22Rv1 (cell line): ENCODE measurements at regions not wholly inside any gene's neighbourhood (a gene's known extent, or its start where the extent isn't known, plus 50 kb on each side); places are given as distances from the start of the nearest gene placed in this dataset.

Experiments used
- H3K27ac ChIP-seq: fragments of 450-650 bp; 2 replicates; pipeline ENCODE4 v1.5.1; 2017
- ZFX ChIP-seq: fragments of 450-650 bp; IDR thresholded peaks from 2 replicates; pipeline ENCODE4 v1.6.1; 2017; ENCODE audit warnings: antibody characterized with exemption, borderline replicate concordance
- TF ChIP-seq, protein P1 (sequence below): fragments of 450-650 bp; IDR thresholded peaks from 2 replicates; pipeline ENCODE4 v1.5.1; 2017; ENCODE audit warnings: mild to moderate bottlenecking

DNA sequence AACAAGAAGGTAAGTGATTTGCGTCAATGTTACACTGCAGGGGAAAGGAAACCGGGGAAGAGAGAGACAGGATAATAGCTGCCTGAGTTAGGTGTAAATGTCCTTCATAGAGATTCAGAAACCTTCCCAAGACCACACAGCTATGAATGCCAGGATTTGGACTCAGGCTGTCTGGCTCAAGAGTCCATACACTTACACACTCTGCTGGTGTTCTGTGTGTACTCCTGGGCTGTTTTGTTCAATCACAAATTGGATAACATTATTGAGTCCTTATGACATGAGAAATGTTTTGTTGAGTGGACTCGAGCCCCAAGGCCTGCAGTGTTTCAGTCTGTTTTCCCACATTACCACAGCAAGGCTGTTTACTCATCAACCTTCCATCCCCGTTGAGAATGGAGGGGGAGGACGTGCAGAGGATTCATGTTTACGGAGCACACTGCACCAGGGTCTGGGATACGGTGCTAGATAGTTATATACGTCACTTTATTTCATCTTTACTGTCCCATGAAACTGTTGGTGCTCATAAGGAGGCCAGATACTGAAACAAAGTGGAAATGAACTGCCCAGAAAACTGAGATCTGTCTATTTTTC is 450.8 kb downstream of the HAPSTR1 start:
- TF ChIP-seq, protein P1, sequence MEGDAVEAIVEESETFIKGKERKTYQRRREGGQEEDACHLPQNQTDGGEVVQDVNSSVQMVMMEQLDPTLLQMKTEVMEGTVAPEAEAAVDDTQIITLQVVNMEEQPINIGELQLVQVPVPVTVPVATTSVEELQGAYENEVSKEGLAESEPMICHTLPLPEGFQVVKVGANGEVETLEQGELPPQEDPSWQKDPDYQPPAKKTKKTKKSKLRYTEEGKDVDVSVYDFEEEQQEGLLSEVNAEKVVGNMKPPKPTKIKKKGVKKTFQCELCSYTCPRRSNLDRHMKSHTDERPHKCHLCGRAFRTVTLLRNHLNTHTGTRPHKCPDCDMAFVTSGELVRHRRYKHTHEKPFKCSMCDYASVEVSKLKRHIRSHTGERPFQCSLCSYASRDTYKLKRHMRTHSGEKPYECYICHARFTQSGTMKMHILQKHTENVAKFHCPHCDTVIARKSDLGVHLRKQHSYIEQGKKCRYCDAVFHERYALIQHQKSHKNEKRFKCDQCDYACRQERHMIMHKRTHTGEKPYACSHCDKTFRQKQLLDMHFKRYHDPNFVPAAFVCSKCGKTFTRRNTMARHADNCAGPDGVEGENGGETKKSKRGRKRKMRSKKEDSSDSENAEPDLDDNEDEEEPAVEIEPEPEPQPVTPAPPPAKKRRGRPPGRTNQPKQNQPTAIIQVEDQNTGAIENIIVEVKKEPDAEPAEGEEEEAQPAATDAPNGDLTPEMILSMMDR, result no peak
- no peak for TF ChIP-seq ZFX
- H3K27ac ChIP-seq, result no peak overlapping the region

DNA sequence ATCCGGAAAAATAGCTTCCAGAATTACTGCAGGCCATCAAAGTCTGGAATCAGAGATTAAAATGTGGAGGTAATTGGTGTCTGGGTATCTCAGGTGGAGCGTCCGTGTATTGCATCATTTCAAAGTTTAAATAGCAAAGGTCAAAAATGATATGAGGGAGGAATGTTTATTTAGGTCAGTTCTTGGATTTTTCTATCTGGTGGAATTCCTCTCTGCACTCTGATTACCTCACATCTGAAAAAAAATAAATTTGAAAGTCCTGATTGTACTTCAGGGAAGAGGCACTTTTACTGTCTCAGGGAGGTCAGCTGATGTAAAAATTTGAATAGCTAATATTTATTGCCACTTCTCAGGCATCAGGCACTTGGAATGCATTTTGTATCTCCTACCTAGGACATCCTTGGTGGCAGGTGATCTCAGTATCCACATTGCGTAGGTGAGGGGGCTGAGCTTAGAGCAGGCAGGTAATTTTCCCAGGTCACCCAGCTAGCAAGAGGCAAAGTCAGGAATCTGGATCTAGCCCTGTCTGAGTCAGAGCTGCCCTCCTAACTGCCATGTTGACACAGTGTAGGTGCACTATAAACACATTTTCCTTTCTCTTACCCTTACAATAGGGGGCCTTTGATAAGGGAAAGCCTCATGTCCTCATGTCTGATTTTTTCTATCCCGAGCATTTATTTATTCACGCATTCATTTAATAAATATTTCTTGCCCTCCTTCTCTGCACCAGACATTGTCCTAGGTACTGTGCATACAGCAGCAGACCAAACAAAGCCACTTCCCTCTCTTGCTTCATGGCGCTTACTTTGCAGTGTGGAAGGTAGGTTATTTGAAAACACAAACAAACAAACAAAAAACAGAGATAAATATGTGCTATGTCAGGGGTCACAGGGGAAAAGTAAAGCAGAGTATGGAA is 454.3 kb downstream of the HAPSTR1 start:
- H3K27ac ChIP-seq, result no peak overlapping the region
- TF ChIP-seq, protein P1, result no peak
- no peak for TF ChIP-seq ZFX

DNA sequence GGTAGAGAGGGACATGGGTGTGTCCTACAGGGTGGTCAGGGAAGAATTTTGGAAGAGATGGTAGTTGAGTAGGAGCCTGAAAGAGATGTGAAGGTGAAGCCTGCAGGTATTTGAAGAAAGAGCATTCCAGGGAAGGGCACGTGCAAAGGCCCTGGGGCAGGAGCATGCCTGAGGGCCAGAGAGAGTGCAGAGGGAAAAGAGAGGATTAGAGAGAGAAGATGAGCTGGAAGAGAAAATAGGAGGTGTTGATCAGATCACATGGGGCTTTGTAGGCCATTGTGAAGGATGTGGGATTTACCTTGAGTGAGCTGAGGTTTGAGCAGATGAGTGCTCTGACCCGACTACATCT is 455.0 kb downstream of the HAPSTR1 start:
- H3K27ac ChIP-seq, result no peak overlapping the region
- TF ChIP-seq, protein P1, result no peak
- no peak for TF ChIP-seq ZFX

DNA sequence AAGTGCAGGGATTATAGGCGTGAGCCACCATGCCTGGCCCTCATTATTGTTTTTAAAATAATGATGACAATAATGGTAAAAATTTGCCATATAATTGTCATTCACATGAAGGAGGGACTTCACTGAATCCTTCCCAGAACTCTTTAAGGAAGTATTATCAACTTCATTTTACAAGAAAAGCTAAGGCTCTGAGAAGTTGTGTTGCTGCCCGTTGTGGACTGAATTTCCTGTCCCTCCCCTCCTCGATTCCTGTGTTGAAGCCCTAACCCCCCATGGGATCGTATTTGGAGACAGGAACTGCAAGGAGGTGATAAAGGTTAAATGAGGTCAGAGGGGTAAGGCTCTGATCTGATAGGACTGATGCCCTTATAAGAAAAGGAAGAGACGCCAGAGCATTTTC is 458.0 kb downstream of the HAPSTR1 start:
- H3K27ac ChIP-seq, result no peak overlapping the region
- no peak for TF ChIP-seq ZFX
- TF ChIP-seq, protein P1, result no peak

DNA sequence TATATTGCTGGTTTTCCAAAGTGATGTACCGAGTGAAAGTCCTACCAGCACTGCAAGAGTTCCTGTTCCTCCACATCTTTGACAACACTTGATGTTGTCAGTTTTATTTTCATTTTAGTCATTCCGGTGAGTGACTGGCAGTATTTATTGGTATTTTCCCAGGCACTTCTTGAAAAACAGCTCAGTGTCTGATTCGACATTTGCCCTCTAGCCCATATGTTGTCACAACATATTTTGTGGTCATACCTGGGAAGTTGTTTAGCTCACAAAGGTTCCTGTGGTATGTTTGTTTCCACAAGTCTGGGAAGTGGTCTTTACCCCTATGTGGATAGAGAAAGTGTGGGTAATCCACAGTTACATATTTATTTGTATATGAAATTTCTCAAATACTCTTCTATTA is 463.6 kb downstream of the HAPSTR1 start:
- H3K27ac ChIP-seq, result no peak overlapping the region
- no peak for TF ChIP-seq ZFX
- TF ChIP-seq, protein P1, result no peak

DNA sequence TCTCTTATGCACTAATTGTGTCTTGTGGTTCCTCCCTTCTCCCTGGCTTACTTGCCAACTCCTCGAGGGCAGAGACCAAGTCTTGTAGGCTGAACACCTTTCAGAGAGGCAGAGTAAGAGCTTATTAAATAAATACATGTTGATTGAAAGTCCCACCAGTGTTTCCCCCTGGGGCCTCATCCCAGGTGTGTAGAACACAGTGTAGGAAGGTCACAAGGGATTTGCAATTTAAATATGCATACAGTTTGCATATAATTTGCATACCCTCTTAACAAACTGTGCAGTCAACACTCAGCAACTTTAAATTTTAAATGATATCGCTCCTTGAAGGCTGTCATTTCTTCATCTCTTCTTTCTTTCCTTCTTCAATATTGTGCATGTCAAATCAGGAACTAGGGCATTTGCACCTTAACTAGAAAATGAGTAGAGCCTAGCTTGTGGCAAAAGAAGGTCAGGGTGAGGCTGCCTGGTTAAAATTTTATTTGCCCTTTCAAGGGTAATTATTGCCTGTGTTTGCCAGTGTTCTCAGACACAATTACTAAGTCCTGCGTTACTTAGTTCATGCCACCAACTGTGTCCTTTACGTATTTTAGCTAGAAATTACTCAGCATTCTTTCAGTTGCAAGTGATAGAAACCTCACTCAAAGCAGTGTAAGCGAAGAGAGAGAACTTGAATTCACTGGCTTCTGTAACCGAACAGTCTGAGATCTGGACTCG is 465.7 kb downstream of the HAPSTR1 start:
- no peak overlapping the region for H3K27ac ChIP-seq
- TF ChIP-seq, protein P1, result no peak
- no peak for TF ChIP-seq ZFX
